ENCODE measurements at regions not wholly inside any gene's neighbourhood (a gene's known extent, or its start where the extent isn't known, plus 50 kb on each side); places are given as distances from the start of the nearest gene placed in this dataset.

DNA sequence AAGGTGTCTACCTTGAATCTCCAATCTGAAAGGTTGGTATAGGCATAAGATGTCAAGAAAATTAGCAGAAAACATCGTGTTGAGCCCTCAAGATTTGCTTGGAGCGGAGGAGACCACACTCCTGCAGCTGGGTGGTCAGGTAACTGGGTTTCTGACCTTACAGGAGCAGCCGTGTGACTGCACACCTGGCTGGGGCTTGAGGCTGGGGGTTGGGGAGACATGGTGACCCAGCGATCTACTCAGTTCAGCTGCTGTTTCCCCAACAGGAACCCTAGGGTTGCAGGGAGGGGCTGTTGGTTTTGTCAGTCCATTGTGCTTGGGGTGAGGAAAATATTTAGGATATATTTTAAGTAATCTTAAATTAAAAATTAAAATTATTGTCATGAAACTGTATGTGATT lies 147.0 kb upstream of the ZNF32 start:
- Histone ChIP-seq H3K18ac (ENCODE audit: extremely low read depth, low read length) (no peak overlapping the region), H2BK5ac (ENCODE audit: low read depth, low read length) (no peak overlapping the region), H3K79me2 (ENCODE audit: control insufficient read depth in 1 of 2, insufficient read depth in 2 of 2, low read length in 2 of 2) (no peaks in the 10 kb centered on the region), H3K27me3 (replicated peaks in 1 of 4; ENCODE audit: control insufficient read depth in 3 of 4, extremely low read depth in 1 of 4, insufficient read depth in 3 of 4, low read length in 3 of 4) (no peaks in the 10 kb centered on the region), H2BK120ac (replicated peaks; ENCODE audit: low read depth, low read length) (no peak overlapping the region), H3K23ac (ENCODE audit: insufficient read length) (no peak overlapping the region), H2AFZ (ENCODE audit: low read length) (0 out of 2 replicates have a peak overlapping the region, but pooled peaks have one; percentile 13), H3K4me2 (ENCODE audit: insufficient read depth in 1 of 2, low read depth in 2 of 2, low read length in 2 of 2) (no peak overlapping the region), H3K9me3 (ENCODE audit: insufficient read depth in 2 of 2, low read depth in 1 of 2, low read length in 1 of 2) (no peaks in the 10 kb centered on the region; a peak in 1 of 4 replicates), H3K79me1 (ENCODE audit: low read depth, low read length) (no peaks in the 10 kb centered on the region), H3K14ac (ENCODE audit: insufficient read length) (no peak overlapping the region), H2BK15ac (ENCODE audit: low read length) (no peak overlapping the region), H3K9ac (replicated peaks in 1 of 4; ENCODE audit: extremely low read depth in 1 of 4, low read depth in 3 of 4, low read length in 3 of 4) (no peak overlapping the region), H3K4me1 (replicated peaks in 1 of 4; ENCODE audit: control insufficient read depth in 3 of 4, insufficient read depth in 4 of 4, low read length in 3 of 4) (no peaks in the 10 kb centered on the region), H3K36me3 (ENCODE audit: control insufficient read depth in 2 of 4, insufficient read depth in 4 of 4, low read length in 3 of 4) (no peaks in the 10 kb centered on the region), H3K27ac (ENCODE audit: low read depth, low read length) (no peak overlapping the region), H2BK20ac (ENCODE audit: low read length) (no peak overlapping the region), H2BK12ac (ENCODE audit: low read depth, low read length) (no peak overlapping the region), H2AK5ac (ENCODE audit: low read depth, low read length) (no peak overlapping the region), H3K56ac (replicated peaks; ENCODE audit: insufficient read length, low read depth, low read length) (no peak overlapping the region), H4K8ac (ENCODE audit: extremely low read depth, insufficient read depth, low read length) (no peak overlapping the region), H3K4me3 (ENCODE audit: extremely low read depth in 1 of 4, insufficient read depth in 2 of 4, low read depth in 3 of 4, low read length in 4 of 4) (no peak overlapping the region), H4K20me1 (replicated peaks in 1 of 2; ENCODE audit: control insufficient read depth in 1 of 2, insufficient read depth in 2 of 2, low read length in 2 of 2) (no peaks in the 10 kb centered on the region), H4K91ac (replicated peaks; ENCODE audit: insufficient read length, low read length) (no peak overlapping the region), H3K23me2 (ENCODE audit: low read depth, low read length) (no peaks in the 10 kb centered on the region; the same call in 1 of the 2 replicates), H3K4ac (replicated peaks; ENCODE audit: insufficient read length, low read depth, low read length) (no peak overlapping the region), H4K5ac (ENCODE audit: insufficient read length, low read depth, low read length) (no peak overlapping the region)
- WGBS, 2 experiments (ENCODE audit: extremely low coverage in 1 of 2, insufficient coverage in 1 of 2, insufficient read length in 1 of 2, insufficient replicate concordance in 2 of 2, low coverage in 1 of 2, low lambda C conversion rate in 2 of 2, missing lambda C conversion rate in 1 of 2): 97% methylated on average over 4 of the region's 4 CpGs; no CpG with 5 or more reads in 1 of the 2 experiments
- ChIA-PET CTCF (ENCODE audit: partially characterized antibody) (interaction anchor here (1.8 kb wide), 1 partner anchor 109 kb away, joined by 4 read pairs; no protein-coding TSS in a partner anchor), POLR2A (ENCODE audit: partially characterized antibody) (no interaction called here)
- DNase-seq (ENCODE audit: low read depth in 1 of 2, low spot score in 2 of 2) (no peak), FAIRE-seq (no peak)
- TF ChIP-seq, protein P1, sequence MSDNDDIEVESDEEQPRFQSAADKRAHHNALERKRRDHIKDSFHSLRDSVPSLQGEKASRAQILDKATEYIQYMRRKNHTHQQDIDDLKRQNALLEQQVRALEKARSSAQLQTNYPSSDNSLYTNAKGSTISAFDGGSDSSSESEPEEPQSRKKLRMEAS (IDR thresholded peaks at IDR 0.05): no peak
- TF ChIP-seq RAD21 (IDR thresholded peaks at IDR 0.05 in 1 of 2, conservative IDR thresholded peaks at IDR 0.05 in 1 of 2; ENCODE audit: low read depth in 2 of 2, low read length in 2 of 2) (no peak), BCL11A (IDR thresholded peaks at IDR 0.05; ENCODE audit: low read depth in 2 of 2, low read length in 2 of 2) (no peak), SP2 (IDR thresholded peaks at IDR 0.05; ENCODE audit: low read length) (no peak), RFX5 (IDR thresholded peaks at IDR 0.05; ENCODE audit: borderline replicate concordance, low read depth, low read length) (no peak), EZH2 (IDR thresholded peaks at IDR 0.05; ENCODE audit: low read depth, low read length, severe bottlenecking) (no peak)

Data from H1 (cell line).